B cell (primary cell): ENCODE measurements at regions not wholly inside any gene's neighbourhood (a gene's known extent, or its start where the extent isn't known, plus 50 kb on each side); places are given as distances from the start of the nearest gene placed in this dataset.

Experiments used
- ATAC-seq: fragments of 200-7000 bp; cut with Tn5 transposase; one replicate; pipeline ENCODE4 v1.10.0; 2021; ENCODE audit warnings: low read depth, mild to moderate bottlenecking, moderate number of reproducible peaks, moderate library complexity
- CTCF ChIA-PET: fragments of 350-600 bp; sonication (Branson Sonifier 250); formaldehyde crosslinking; loops from one replicate; lab custom pipeline; 2021; ENCODE audit warnings: antibody characterized with exemption, inconsistent platforms; lab: Charles Lee
- POLR2A ChIA-PET: fragments of 350-600 bp; sonication (Branson Sonifier 250); formaldehyde crosslinking; loops from one replicate; lab custom pipeline; 2021; ENCODE audit warnings: antibody characterized with exemption; lab: Charles Lee
- DNase-seq: peaks from one replicate; pipeline ENCODE4 v3.0.0; 2013
- H2AFZ ChIP-seq: 2 replicates; pipeline ENCODE4 v1.6.1; 2012; ENCODE audit warnings: mild to moderate bottlenecking, low read depth, low read length; ENCODE audit not compliant: insufficient read depth, poor library complexity, severe bottlenecking
- H3K27ac ChIP-seq, 2 donors: 1 replicate in 1 of 2; 2 replicates in 1 of 2; pipeline ENCODE4 v1.5.1; 2012 to 2013; ENCODE audit warnings: low read length in 2 of 2, mild to moderate bottlenecking in 2 of 2, moderate library complexity in 1 of 2
- H3K27me3 ChIP-seq, 4 experiments: fragments of 200-600 bp in 1 of 4; sonication (generic) in 1 of 4; replicated peaks in 1 of 4; 1 replicate in 2 of 4; 2 replicates in 2 of 4; pipeline versions ENCODE4 v1.6.1 to v1.7.0; 2013 to 2016; ENCODE audit warnings: low read length in 3 of 4, mild to moderate bottlenecking in 2 of 4, mixed read lengths in 1 of 4, moderate library complexity in 1 of 4; ENCODE audit not compliant: insufficient read depth in 4 of 4, control insufficient read depth in 3 of 4; ENCODE audit errors: control extremely low read depth in 1 of 4
- H3K36me3 ChIP-seq, 2 experiments: replicated peaks in 1 of 2; 1 replicate in 1 of 2; 2 replicates in 1 of 2; pipeline versions ENCODE4 v1.6.1 to v1.7.1; 2013; ENCODE audit warnings: low read length in 1 of 2; ENCODE audit not compliant: insufficient read depth in 2 of 2, control insufficient read depth in 1 of 2; ENCODE audit errors: control extremely low read depth in 1 of 2, extremely low read depth in 1 of 2
- H3K4me1 ChIP-seq, 2 donors: fragments of 200-600 bp in 1 of 2; sonication (generic) in 1 of 2; 1 replicate in 1 of 2; 2 replicates in 1 of 2; pipeline versions ENCODE4 v1.5.1 to v1.6.1; 2013 to 2017; ENCODE audit warnings: low read length in 2 of 2; ENCODE audit not compliant: control insufficient read depth in 2 of 2, insufficient read depth in 2 of 2
- H3K4me2 ChIP-seq: replicated peaks from 2 replicates; pipeline ENCODE3; 2012; ENCODE audit warnings: mild to moderate bottlenecking, low read depth, low read length; ENCODE audit not compliant: poor library complexity, severe bottlenecking
- H3K4me3 ChIP-seq, 5 experiments: fragments of 200-600 bp in 1 of 5; sonication (generic) in 1 of 5; 1 replicate in 3 of 5; 2 replicates in 2 of 5; pipeline versions ENCODE4 v1.5.1 to v1.7.0; 2011 to 2016; ENCODE audit warnings: low read length in 4 of 5, mild to moderate bottlenecking in 4 of 5, low read depth in 2 of 5, control low read depth in 1 of 5, moderate library complexity in 1 of 5; ENCODE audit not compliant: insufficient read depth in 1 of 5; ENCODE audit errors: control extremely low read depth in 1 of 5, extremely low read depth in 1 of 5
- H3K79me2 ChIP-seq: fragments of 200-600 bp; sonication (generic); one replicate; pipeline ENCODE4 v1.6.0; 2016; ENCODE audit warnings: low read length; ENCODE audit not compliant: control insufficient read depth, insufficient read depth
- H3K9ac ChIP-seq: fragments of 200-600 bp; sonication (generic); 2 replicates; pipeline ENCODE4 v1.6.1; 2017; ENCODE audit warnings: mild to moderate bottlenecking, low read length, moderate library complexity
- H3K9me3 ChIP-seq, 3 donors: one replicate each; pipeline versions ENCODE4 v1.6.1 to v1.7.1; 2013; ENCODE audit warnings: low read length in 2 of 3; ENCODE audit not compliant: control insufficient read depth in 2 of 3, insufficient read depth in 1 of 3; ENCODE audit errors: control extremely low read depth in 1 of 3
- H4K20me1 ChIP-seq: 2 replicates; pipeline ENCODE4 v1.6.0; 2012; ENCODE audit warnings: mild to moderate bottlenecking, low read length; ENCODE audit not compliant: insufficient read depth, control insufficient read depth, poor library complexity, severe bottlenecking
- H3K27ac Mint-ChIP-seq: one replicate; pipeline ENCODE4 v1.8.0; 2021; ENCODE audit warnings: mixed read lengths
- H3K27me3 Mint-ChIP-seq: one replicate; pipeline ENCODE4 v1.8.0; 2021; ENCODE audit warnings: mixed read lengths
- H3K4me1 Mint-ChIP-seq: one replicate; pipeline ENCODE4 v1.8.0; 2021; ENCODE audit warnings: mixed read lengths
- H3K4me3 Mint-ChIP-seq: one replicate; pipeline ENCODE4 v1.8.0; 2021; ENCODE audit warnings: mixed read lengths
- H3K9me3 Mint-ChIP-seq: one replicate; pipeline ENCODE4 v1.8.0; 2022; ENCODE audit warnings: mixed read lengths; ENCODE audit not compliant: insufficient read depth
- EZH2 ChIP-seq: IDR thresholded peaks from 2 replicates; pipeline ENCODE4 v1.6.1; 2012; ENCODE audit warnings: borderline replicate concordance, low read depth, mild to moderate bottlenecking, moderate library complexity, low read length; ENCODE audit not compliant: insufficient read depth, poor library complexity, severe bottlenecking
- WGBS: methylation state at CpG from one replicate; pipeline ENCODE4 v1.1.5; 2013; ENCODE audit warnings: missing lambda C conversion rate; ENCODE audit not compliant: insufficient coverage; 5-methylcytosine and 5-hydroxymethylcytosine counted together
- intact Hi-C: fragments of 100-400 bp; cut with micrococcal nuclease; formaldehyde crosslinking; loops from one replicate; pipeline ENCODE4 v1.10.0; 2022
- TF ChIP-seq, protein P1 (sequence below): fragments of 200-600 bp; IDR thresholded peaks from one replicate; pipeline ENCODE4 v1.8.0; 2022; ENCODE audit warnings: antibody characterized with exemption, mild to moderate bottlenecking

DNA sequence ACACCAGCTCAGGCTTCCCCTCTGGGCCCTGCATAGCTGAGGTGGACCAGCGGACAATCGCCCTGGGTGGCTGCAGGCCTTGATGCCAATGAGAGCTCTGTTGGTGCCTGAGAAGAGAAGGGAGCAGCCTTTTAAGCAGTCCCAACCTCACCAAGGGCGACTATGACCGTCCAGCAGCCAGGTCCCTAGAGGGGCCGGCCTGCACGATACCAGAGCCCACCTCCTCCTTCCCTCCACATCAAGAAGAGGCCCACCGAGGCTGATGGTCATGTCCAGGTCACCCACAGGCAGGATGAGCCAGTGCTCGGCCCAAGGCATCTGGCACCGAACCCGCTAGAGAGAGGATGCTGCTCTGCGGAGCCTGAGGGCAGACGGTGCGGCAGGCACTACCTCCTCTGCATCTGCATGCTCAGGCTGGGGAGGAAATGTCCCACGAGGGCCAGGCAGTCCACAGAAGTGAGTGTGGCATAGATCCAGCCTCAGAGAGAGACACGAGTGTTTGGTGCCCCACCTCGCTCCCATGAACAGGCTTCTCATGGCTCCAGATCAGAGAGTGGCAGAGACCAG is 219.4 kb downstream of the TUBA3C start:
- Histone ChIP-seq H3K4me3 (no peak overlapping the region), H2AFZ (no peak overlapping the region), H3K4me1 (no peaks in the 10 kb centered on the region), H4K20me1 (no peaks in the 10 kb centered on the region), H3K27me3 (no peaks in the 10 kb centered on the region), H3K27ac (no peak overlapping the region), H3K36me3 (no peaks in the 10 kb centered on the region), H3K4me2 (no peak overlapping the region), H3K9ac (no peak overlapping the region), H3K79me2 (no peaks in the 10 kb centered on the region), H3K9me3 (peaks cover 0 to 74% (median 0%) of the 10 kb centered on the region in 3 donors)
- Mint-ChIP-seq H3K4me3 (no peak overlapping the region), H3K9me3 (no peaks in the 10 kb centered on the region), H3K27me3 (no peaks in the 10 kb centered on the region), H3K4me1 (no peaks in the 10 kb centered on the region), H3K27ac (no peak overlapping the region)
- intact Hi-C loops = no loop called here
- TF ChIP-seq EZH2 = no peak
- ChIA-PET POLR2A (no interaction called here), CTCF (no interaction called here)
- WGBS = 91% methylated on average over 16 of the region's 16 CpGs
- DNase-seq = no peak
- ATAC-seq = no peak

DNA sequence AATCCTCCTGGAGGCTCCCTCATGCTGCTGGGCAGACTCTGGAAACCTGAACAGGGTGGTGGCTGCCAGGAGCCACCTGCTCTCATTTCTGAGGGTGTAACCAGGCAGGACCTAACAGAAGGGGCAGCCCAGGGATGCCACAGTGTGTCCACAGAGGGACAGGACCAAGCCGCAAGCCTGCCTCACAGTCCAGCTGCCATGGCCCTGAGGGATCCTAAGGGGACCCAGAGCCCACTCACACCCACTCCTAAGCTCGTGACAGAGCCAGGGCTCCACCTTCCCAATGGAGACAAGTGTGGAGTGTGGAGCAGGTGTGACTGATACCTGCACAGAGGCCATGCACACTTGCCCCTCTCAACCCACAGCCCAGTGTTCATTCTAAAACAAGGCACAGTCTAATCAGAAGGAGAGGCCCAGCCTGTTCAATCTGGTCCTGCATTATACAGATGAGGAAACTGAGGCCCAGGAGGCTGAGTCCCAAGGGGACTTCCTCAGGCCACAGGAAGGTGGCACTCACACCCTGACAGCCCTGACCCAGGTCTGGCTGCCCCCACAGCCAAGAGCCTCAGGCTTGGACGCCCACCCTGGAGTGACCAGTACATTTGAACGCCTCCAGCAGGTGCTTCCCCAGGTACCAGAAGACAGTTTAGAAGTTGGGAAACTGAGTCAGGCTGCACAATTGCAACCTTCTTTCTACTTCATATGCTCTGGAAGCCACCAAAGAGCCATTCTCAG is 220.1 kb downstream of the TUBA3C start:
- Mint-ChIP-seq H3K9me3 (peaks cover 6% of the 10 kb centered on the region), H3K4me3 (no peak overlapping the region), H3K27me3 (no peaks in the 10 kb centered on the region), H3K27ac (no peak overlapping the region), H3K4me1 (no peaks in the 10 kb centered on the region)
- no peak overlapping the region for H3K27ac ChIP-seq
- peaks cover 0 to 75% (median 4%) of the 10 kb centered on the region in 3 donors for H3K9me3 ChIP-seq
- no peak for DNase-seq
- no peak overlapping the region for H3K4me2 ChIP-seq
- ATAC-seq = no peak
- TF ChIP-seq, protein P1, sequence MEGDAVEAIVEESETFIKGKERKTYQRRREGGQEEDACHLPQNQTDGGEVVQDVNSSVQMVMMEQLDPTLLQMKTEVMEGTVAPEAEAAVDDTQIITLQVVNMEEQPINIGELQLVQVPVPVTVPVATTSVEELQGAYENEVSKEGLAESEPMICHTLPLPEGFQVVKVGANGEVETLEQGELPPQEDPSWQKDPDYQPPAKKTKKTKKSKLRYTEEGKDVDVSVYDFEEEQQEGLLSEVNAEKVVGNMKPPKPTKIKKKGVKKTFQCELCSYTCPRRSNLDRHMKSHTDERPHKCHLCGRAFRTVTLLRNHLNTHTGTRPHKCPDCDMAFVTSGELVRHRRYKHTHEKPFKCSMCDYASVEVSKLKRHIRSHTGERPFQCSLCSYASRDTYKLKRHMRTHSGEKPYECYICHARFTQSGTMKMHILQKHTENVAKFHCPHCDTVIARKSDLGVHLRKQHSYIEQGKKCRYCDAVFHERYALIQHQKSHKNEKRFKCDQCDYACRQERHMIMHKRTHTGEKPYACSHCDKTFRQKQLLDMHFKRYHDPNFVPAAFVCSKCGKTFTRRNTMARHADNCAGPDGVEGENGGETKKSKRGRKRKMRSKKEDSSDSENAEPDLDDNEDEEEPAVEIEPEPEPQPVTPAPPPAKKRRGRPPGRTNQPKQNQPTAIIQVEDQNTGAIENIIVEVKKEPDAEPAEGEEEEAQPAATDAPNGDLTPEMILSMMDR = no peak
- TF ChIP-seq EZH2 = no peak
- no peaks in the 10 kb centered on the region for H3K36me3 ChIP-seq
- 61% methylated on average over 3 of the region's 4 CpGs for WGBS
- intact Hi-C loops = no loop called here
- H3K27me3 ChIP-seq = no peaks in the 10 kb centered on the region
- H3K9ac ChIP-seq = no peak overlapping the region
- no peak overlapping the region for H2AFZ ChIP-seq
- CTCF ChIA-PET = no interaction called here
- H4K20me1 ChIP-seq = no peaks in the 10 kb centered on the region
- H3K4me3 ChIP-seq = no peak overlapping the region
- no peaks in the 10 kb centered on the region for H3K4me1 ChIP-seq
- no peaks in the 10 kb centered on the region for H3K79me2 ChIP-seq
- POLR2A ChIA-PET = no interaction called here
